NCI-H1105 treated with DMSO at 0.1 percent for 48 hours (cell line): ENCODE measurements at regions not wholly inside any gene's neighbourhood (a gene's known extent, or its start where the extent isn't known, plus 50 kb on each side); places are given as distances from the start of the nearest gene placed in this dataset.
"Not testable (repeated sequence)": the region's sequence is repeated elsewhere in the genome, so short reads cannot be mapped to it uniquely, and the experiment has no call there.

ENCODE experiments used
- DNase-seq: peaks from one replicate; lab custom pipeline; 2025; lab: John Stamatoyannopoulos, UW

GRCh38 chr9:124084087-124084486 is 72.5 kb downstream of the LHX2 start:
- no peak for DNase-seq

DNA sequence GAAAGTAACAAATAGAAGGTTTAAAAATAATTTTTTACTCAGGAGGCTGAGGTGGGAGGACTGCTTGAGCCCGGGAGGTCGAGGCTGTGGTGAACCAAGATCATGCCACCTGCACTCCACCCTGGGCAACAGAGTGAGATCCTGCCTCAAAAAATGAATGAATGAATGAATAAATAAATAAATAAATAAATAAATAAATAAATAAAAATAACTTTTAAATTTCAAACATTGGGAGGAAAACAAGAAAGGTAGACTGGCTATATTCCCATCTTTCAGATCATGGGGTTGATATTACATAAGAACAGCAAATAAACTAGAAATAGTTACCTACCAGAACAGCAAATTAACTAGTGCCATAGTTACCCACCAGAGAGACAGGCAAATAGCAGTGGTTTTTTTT is 75.7 kb downstream of the LHX2 start:
- no peak for DNase-seq

DNA sequence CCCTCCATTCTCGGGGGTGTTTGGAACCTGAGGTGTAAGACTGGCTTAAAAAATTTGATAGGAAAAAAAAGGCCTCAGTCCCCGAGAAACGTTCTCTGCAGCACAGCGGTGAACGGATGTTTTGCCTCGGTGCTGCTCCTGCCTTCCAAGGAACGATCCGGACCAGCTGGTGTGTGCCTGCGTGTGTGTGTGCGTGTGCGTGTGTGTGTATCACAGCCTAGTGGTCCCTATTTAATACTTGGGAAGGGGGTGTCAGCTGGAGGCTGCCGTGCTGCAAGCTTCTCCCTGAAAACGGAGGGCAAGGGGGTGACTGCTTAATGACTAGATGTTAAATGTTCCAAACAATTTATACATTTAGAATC is 76.9 kb downstream of the LHX2 start:
- no peak for DNase-seq

GRCh38 chr9:124089631-124090488 is 78.3 kb downstream of the LHX2 start:
- DNase-seq = peak; percentile 11

DNA sequence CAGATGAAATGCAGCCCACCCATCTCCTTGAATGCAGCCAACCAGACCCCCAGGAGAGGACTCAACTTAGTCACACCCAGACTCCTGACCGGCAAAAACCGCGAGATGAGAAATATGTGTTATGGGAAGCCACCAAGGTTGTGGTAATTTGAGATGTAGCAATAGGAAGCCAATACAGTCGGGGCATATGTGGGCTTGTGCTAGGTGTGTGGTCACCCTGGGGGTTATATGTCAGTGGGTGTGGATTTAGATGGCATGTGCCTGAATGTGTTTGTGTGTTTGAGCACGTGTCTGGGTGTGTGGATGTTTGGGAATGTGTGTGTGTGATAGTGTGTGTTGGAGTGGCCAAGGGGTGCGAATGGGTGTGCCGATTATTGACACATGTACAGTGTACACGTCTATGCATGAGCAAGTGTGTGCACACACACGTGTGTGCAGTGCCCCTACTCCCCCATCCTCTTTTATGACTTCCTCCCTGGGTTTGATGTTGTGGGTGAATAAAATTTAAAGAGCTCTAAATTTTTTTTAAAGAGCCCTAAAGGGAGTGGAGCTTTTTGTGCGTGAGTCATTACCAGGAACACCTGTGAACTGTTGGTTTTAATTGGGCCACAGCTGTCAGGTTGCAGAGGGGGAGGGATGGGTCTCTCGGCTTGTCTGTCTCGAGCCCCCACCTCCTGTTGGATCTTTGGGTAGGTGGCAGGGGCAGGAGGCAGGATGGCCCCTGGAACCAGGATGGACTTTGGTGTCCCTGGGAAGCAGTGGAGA is 86.8 kb downstream of the LHX2 start:
- DNase-seq = no peak

DNA sequence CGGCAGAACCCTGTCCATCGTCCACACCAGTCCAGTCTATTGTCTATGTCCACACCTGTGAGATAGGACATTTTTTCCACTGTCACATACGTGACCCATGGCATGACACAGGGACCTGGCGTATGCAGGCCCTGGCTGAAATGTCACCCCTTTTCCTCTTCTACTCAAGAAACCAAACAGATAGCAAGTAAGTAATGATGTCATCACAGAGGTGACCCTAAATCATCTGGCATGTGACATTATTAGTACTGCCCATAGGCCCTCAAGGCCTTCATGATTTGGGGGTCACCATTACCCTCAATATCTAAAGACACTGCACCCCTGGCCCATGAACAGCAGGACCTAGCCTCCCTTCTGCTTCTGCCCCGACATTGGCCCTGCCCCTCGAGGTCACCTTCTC is 88.3 kb downstream of the LHX2 start:
- DNase-seq = no peak

- DNase-seq = no peak
These were observed 89.8 kb downstream of the LHX2 start for GRCh38 chr9:124101215-124101968.

- DNase-seq = no peak
These were observed 90.4 kb downstream of the LHX2 start for GRCh38 chr9:124101969-124102345.

GRCh38 chr9:124102363-124102762 is 90.8 kb downstream of the LHX2 start:
- no peak for DNase-seq

DNA sequence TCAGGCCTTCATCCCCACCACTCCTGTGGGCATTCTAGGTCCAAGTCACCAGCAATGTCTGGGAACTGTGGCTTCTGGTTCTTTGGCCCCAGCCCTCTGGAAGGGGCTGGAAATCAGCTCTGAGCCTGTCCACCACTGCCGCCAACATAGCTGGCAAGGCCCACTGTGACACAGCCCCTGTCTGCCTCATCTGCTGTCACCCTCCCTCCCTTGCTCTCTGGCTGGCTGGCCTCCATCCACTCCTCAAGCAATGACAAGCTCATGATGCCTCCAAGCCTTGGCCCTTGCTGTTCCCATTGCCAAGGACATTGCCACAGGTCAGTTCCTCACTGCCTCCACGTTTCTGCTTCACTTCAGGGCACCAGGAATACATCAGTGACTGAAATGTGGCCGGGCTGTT is 93.7 kb downstream of the LHX2 start:
- no peak for DNase-seq

GRCh38 chr9:124108216-124108615 is 96.6 kb downstream of the LHX2 start:
- peak; percentile 67 for DNase-seq

GRCh38 chr9:124110307-124110915 is 98.8 kb downstream of the LHX2 start:
- no peak for DNase-seq

DNA sequence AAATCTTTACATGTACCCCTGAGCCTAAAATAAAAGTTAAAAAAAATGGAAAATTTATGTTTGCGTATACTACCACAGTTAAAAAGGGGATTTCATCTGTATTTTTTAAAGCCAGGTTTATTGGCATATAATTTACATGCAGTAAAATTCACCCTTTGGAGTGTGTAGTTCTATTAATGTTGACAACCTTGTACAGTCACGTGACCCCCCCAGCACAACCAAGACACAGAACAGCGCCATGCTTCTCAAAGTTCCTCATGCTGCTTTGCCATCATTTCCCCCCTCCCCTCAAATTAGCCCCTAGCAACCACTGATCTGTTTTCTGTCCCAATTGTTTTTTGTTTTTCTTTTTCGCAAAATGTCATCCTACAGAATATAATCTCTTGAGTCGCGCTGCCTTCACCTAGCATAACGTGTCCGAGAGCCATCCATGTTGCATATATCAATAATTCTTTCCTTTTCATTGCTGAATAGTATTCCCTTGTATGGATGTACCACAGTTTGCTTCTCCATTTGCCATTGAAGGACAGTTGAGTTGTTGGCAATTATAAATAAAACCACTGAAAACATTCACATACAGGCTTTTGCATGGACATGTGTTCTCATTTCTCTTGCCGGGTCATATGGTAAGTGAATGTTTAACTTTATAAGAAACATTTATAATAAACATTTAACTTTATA is 105.3 kb downstream of the LHX2 start:
- DNase-seq = no peak

- DNase-seq = no peak
These were observed 107.3 kb downstream of the LHX2 start for GRCh38 chr9:124118894-124119293.

DNA sequence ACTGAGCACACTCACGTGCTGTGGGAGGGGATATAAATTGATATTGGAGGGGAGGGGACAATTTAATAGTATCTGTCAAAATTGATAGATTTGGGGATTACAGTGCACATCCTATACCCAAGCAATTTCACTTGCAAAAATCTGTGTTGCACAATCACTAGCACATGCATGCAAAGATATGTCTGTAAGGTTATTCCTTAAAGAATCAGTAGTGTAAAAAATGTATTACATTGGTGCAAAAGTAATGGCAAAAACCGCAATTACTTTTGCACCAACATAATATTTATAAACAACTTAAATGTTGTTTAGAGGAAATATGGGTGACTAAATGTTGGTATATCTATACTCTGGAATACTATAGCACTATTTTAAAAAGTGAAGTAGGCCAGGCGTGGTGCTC is 108.7 kb downstream of the LHX2 start:
- no peak for DNase-seq

DNA sequence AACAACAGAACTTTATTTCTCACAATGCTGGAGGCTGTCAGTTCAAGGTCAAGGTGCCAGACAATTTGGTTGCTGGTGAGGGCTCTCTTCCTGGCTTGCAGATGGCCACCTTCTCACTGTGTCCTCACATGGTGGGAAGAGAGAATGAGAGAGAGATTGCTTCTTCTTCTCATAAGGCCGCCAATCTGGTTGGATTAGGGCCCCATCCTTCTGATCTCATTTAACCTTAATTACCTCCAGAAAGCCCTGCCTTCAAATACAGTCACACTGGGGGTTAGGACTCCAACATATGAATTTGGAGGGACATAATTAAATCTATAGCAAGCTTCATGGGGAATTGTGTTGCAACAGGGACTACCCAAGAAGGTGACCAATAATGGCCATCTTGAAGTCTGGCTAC is 110.2 kb downstream of the LHX2 start:
- DNase-seq = no peak

DNA sequence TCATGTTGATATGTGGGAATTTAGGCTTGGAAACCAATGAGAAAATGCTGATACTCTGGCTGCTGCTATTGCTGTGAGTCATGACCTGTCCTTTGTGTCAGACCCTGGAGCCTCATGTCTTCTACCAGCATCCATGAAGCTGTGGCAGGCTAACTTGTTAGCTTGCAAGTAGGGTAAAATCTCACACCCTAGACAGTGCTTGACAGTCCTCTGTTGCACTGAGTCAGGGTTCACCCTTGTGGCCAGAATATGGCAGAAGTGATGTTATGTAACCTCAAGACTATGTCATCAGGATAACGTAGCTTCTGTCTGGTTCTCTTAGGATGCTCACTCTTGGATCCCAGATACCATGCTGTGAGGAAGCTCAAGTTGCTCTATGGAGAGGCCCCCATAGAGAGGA is 110.8 kb downstream of the LHX2 start:
- DNase-seq = no peak

GRCh38 chr9:124122813-124123462 is 111.4 kb downstream of the LHX2 start:
- DNase-seq = no peak

DNA sequence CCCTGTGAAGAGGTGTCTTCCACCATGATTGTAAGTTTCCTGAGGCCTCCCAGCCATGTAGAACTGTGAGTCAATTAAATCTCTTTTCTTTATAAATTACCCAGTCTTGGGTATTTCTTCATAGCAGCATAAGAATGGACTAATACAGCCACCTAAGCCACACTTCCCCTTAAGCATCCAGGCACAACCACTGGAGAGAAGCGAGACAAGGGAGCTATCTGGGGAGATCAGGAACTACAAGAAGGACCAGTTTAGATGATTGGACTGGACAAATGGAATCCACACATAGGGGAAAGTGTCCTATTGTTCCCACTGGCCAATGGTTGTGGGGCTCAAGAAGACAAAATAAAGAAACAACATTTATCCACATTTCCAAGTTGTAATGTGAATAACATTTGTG is 112.1 kb downstream of the LHX2 start:
- not testable (repeated sequence) for DNase-seq

GRCh38 chr9:124124729-124125650 is 113.4 kb downstream of the LHX2 start:
- DNase-seq = peak; percentile 59
